Mesendoderm (in vitro differentiated cells): ENCODE measurements at regions not wholly inside any gene's neighbourhood (a gene's known extent, or its start where the extent isn't known, plus 50 kb on each side); places are given as distances from the start of the nearest gene placed in this dataset. TPM values are rescaled to one million over a fixed set of nuclear protein-coding genes. Genes with fewer than 3 reads are reported as not detected.

ENCODE experiments used
- DNase-seq: peaks from one replicate; pipeline ENCODE4 v3.0.0; 2013
- H2AK5ac ChIP-seq: 2 replicates; pipeline ENCODE4 v1.6.1; 2013; ENCODE audit warnings: low read length, inconsistent platforms
- H2BK120ac ChIP-seq: 2 replicates; pipeline ENCODE4 v1.6.1; 2013; ENCODE audit warnings: low read depth, mild to moderate bottlenecking, low read length, moderate library complexity, mixed read lengths
- H2BK15ac ChIP-seq: replicated peaks from 2 replicates; pipeline ENCODE4 v1.6.1; 2013; ENCODE audit warnings: low read depth, mild to moderate bottlenecking, moderate library complexity
- H2BK5ac ChIP-seq: 2 replicates; pipeline ENCODE4 v1.6.1; 2013; ENCODE audit warnings: low read length, inconsistent platforms
- H3K18ac ChIP-seq: 2 replicates; pipeline ENCODE4 v1.6.1; 2013; ENCODE audit warnings: mild to moderate bottlenecking, low read length, mixed read lengths
- H3K23ac ChIP-seq: one replicate; pipeline ENCODE4 v1.6.1; 2013; ENCODE audit warnings: low read length
- H3K27ac ChIP-seq: 2 replicates; pipeline ENCODE4 v1.5.1; 2013; ENCODE audit warnings: low read depth, mild to moderate bottlenecking, inconsistent platforms, low read length, moderate library complexity
- H3K27me3 ChIP-seq: 2 replicates; pipeline ENCODE4 v1.6.1; 2013; ENCODE audit warnings: low read length, control low read depth, mild to moderate bottlenecking, inconsistent platforms; ENCODE audit not compliant: insufficient read depth, poor library complexity
- H3K36me3 ChIP-seq: 2 replicates; pipeline ENCODE4 v1.6.1; 2013; ENCODE audit warnings: low read length, inconsistent platforms; ENCODE audit not compliant: control insufficient read depth, insufficient read depth
- H3K4ac ChIP-seq: one replicate; pipeline ENCODE4 v1.6.1; 2013; ENCODE audit warnings: low read depth, mild to moderate bottlenecking, low read length, moderate library complexity
- H3K4me1 ChIP-seq: 2 replicates; pipeline ENCODE4 v1.6.1; 2013; ENCODE audit warnings: low read depth, low read length, inconsistent platforms; ENCODE audit not compliant: control insufficient read depth
- H3K4me2 ChIP-seq: 2 replicates; pipeline ENCODE4 v1.6.1; 2013; ENCODE audit warnings: low read length
- H3K4me3 ChIP-seq: 2 replicates; pipeline ENCODE4 v1.5.1; 2013; ENCODE audit warnings: mild to moderate bottlenecking, low read length
- H3K56ac ChIP-seq: one replicate; pipeline ENCODE4 v1.6.1; 2013; ENCODE audit warnings: low read length
- H3K79me1 ChIP-seq: 2 replicates; pipeline ENCODE4 v1.6.1; 2013; ENCODE audit warnings: low read length, inconsistent platforms
- H3K79me2 ChIP-seq: 2 replicates; pipeline ENCODE4 v1.6.1; 2013; ENCODE audit warnings: mild to moderate bottlenecking, low read length; ENCODE audit not compliant: control insufficient read depth, insufficient read depth
- H3K9ac ChIP-seq: 2 replicates; pipeline ENCODE4 v1.6.1; 2013; ENCODE audit warnings: low read length, inconsistent platforms
- H4K5ac ChIP-seq: one replicate; pipeline ENCODE4 v1.6.1; 2013; ENCODE audit warnings: low read length
- H4K8ac ChIP-seq: one replicate; pipeline ENCODE4 v1.6.1; 2013; ENCODE audit warnings: low read depth, mild to moderate bottlenecking, control low read depth, low read length, moderate library complexity
- WGBS: extraction: QIAGEN DNeasy Blood & Tissue Kit; methylation state at CpG from one replicate; pipeline ENCODE4 v1.1.7; 2013; ENCODE audit warnings: low lambda C conversion rate, missing lambda C conversion rate; ENCODE audit not compliant: insufficient coverage; ENCODE audit errors: extremely low coverage; 5-methylcytosine and 5-hydroxymethylcytosine counted together
- small RNA-seq: library from polyadenylated mRNA; stranded (forward); fragments of <200 nt; extraction: miRNeasy Mini kit (QIAGEN cat#:217004); gene quantifications from one replicate; pipeline ENCODE3, GENCODE V24; 2013; ENCODE audit not compliant: insufficient read depth

DNA sequence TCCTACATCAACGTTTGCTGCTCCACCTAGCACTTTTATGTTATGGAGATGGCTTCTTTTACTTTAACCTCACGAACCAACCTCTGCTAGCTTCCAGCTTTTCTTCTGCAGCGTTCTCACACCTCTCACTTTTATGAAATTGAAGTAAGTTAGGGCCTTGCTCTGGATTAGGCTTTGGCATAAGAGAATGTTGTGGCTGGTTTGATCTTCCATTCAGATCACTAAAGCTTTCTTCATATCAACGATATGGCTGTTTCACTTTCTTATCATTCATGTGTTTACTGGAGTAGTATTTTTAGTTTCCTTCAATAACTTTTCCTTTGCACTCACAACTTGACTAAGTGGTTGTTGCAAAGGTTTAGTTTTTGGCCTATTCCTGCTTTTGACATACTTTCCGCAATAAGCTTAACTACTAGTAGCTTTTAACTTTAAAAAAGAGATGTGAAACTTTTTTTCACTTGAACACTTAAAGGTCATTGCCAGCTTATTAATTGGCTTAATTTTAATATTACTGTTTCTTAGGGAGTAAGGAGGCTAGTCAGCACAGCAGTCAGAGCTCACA lies 60.0 kb upstream of the SPRY2 start:
- H3K79me2 ChIP-seq, result no peaks in the 10 kb centered on the region
- no peaks in the 10 kb centered on the region for H3K36me3 ChIP-seq
- no peak overlapping the region for H3K4ac ChIP-seq

DNA sequence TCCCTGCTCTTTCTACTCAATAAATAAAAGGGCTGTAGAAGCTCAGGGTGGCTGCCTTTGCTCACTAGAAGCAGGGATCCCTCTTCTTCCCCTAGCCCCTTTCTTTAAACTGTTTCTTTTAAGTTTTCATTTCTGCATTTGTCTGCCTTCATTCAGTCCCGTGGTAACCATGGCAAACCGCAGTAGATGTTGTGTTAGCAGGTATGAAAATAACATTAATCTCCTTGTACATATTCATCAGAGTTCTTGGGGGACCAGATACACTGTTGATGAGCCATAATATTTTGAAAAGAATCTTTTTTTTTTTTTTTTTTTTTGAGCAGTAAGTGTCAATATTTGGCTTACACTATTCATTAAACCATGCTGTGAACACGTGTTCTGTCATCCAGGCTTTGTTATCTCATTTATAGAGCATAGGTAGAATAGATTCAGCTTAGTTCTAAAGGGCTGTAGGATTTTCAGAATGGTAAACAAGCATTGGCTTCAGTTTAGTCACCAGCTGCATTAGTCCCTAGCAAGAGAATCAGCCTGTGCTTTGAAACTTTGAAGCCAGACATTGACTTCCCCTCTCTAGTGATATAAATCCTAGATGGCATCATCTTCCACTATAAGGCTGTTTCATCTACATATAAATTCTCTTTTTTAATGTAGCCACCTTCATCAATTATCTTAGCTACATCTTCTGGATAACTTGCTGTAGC lies 59.4 kb upstream of the SPRY2 start:
- no peaks in the 10 kb centered on the region for H3K79me1 ChIP-seq
- H2BK120ac ChIP-seq, result no peak overlapping the region
- no peaks in the 10 kb centered on the region for H3K4me1 ChIP-seq
- no peak overlapping the region for H3K23ac ChIP-seq
- H3K4me2 ChIP-seq, result no peak overlapping the region
- no peak overlapping the region for H2BK15ac ChIP-seq
- H3K27me3 ChIP-seq, result no peaks in the 10 kb centered on the region
- H3K27ac ChIP-seq, result no peak overlapping the region
- H4K8ac ChIP-seq, result no peak overlapping the region
- no peak for DNase-seq
- H3K4me3 ChIP-seq, result no peak overlapping the region
- no peak overlapping the region for H3K4ac ChIP-seq
- H3K36me3 ChIP-seq, result no peaks in the 10 kb centered on the region
- H4K5ac ChIP-seq, result no peak overlapping the region
- H2AK5ac ChIP-seq, result no peak overlapping the region
- no peak overlapping the region for H3K56ac ChIP-seq
- no peak overlapping the region for H3K9ac ChIP-seq
- WGBS, result no CpG with 5 or more reads among the region's 3 CpGs
- H3K79me2 ChIP-seq, result no peaks in the 10 kb centered on the region
- no peak overlapping the region for H3K18ac ChIP-seq
- H2BK5ac ChIP-seq, result no peak overlapping the region

More for the DNA sequence above, 60.0 kb upstream of the SPRY2 start:
- Histone ChIP-seq H3K4me2 (no peak overlapping the region), H4K8ac (no peak overlapping the region), H2BK120ac (no peak overlapping the region), H3K18ac (no peak overlapping the region), H3K27me3 (no peaks in the 10 kb centered on the region), H2BK15ac (no peak overlapping the region), H3K23ac (no peak overlapping the region), H3K27ac (no peak overlapping the region), H2AK5ac (no peak overlapping the region), H3K4me3 (no peak overlapping the region), H3K79me1 (no peaks in the 10 kb centered on the region), H4K5ac (no peak overlapping the region), H3K9ac (no peak overlapping the region), H3K4me1 (no peaks in the 10 kb centered on the region), H2BK5ac (no peak overlapping the region), H3K56ac (no peak overlapping the region)
- WGBS, result no CpG with 5 or more reads among the region's 5 CpGs
- no peak for DNase-seq

DNA sequence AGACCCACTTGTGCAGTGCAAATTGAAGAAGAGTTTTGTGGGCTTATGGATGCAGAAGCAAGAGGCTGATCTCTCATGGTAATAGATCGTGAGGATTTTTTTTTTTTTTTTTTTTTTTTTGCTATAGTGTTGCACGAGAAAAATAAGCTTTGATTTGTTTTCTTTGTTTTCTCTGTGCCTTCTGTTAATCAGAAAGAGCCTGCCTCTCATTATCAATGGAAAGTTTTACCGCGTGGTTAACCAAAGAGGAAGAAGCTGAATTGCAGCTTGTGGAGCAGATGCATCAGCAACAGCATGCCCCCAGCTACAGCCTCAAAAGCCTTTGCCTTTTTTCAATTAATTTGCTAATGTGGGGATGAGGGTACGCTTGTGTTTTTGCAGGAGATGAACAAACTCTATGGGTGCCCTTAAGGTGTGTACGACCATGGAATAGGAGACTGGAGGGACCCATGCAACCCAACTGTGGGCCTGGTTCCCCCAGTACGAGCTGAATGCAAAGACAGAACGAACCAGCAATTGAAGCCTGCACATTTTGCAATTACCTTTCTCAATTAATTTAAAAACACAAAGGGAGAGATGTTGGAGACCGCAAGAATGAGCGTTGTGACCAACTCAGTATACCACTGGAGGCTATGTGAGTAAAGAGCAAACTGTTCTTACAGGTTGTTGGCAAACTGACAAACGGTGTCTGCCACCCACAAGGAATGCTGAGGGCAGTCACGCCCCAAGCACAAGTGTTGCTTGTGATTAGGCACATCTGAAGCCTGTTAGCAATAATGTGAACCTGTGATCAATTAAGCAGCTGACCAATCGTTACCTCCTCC lies 58.6 kb upstream of the SPRY2 start:
- H3K4me1 ChIP-seq, result no peaks in the 10 kb centered on the region
- no peak overlapping the region for H3K4me3 ChIP-seq
- no peak overlapping the region for H3K4ac ChIP-seq
- H3K9ac ChIP-seq, result no peak overlapping the region
- no peak overlapping the region for H4K5ac ChIP-seq
- no peak overlapping the region for H3K56ac ChIP-seq
- no CpG with 5 or more reads among the region's 13 CpGs for WGBS
- H3K79me2 ChIP-seq, result no peaks in the 10 kb centered on the region
- no peak overlapping the region for H2BK15ac ChIP-seq
- no peak overlapping the region for H2AK5ac ChIP-seq
- H2BK120ac ChIP-seq, result no peak overlapping the region
- no peak overlapping the region for H4K8ac ChIP-seq
- no peak overlapping the region for H2BK5ac ChIP-seq
- no peaks in the 10 kb centered on the region for H3K36me3 ChIP-seq
- H3K18ac ChIP-seq, result no peak overlapping the region
- no peak overlapping the region for H3K27ac ChIP-seq
- DNase-seq, result no peak
- H3K4me2 ChIP-seq, result no peak overlapping the region
- no peak overlapping the region for H3K23ac ChIP-seq
- no peaks in the 10 kb centered on the region for H3K79me1 ChIP-seq
- no peaks in the 10 kb centered on the region for H3K27me3 ChIP-seq

Small RNA genes lying in the stretch of these regions (small RNA-seq; reads per million reads assigned to genes)
- gene HIGD1AP2 (not detected), gene RNU6-67P (not detected), gene RNU6-77P (not detected)
